SK-N-SH (cell line): ENCODE measurements at regions not wholly inside any gene's neighbourhood (a gene's known extent, or its start where the extent isn't known, plus 50 kb on each side); places are given as distances from the start of the nearest gene placed in this dataset.

ENCODE experiments used
- CTCF ChIP-seq: fragments of 200-600 bp; sonication (generic); IDR thresholded peaks from 2 replicates; pipeline ENCODE4 v1.6.1; 2017; ENCODE audit warnings: antibody characterized with exemption, mild to moderate bottlenecking, moderate library complexity
- EZH2phosphoT487 ChIP-seq: fragments of 200-600 bp; sonication (generic); IDR thresholded peaks from 2 replicates; pipeline ENCODE4 v1.6.1; 2017; ENCODE audit warnings: low read depth, mixed run types, mild to moderate bottlenecking, antibody characterized with exemption, moderate library complexity, borderline replicate concordance
- FOSL2 ChIP-seq: IDR thresholded peaks from 2 replicates; pipeline ENCODE4 v1.4.0; 2012; ENCODE audit warnings: low read depth, mild to moderate bottlenecking, moderate library complexity, borderline replicate concordance
- MEF2A ChIP-seq: IDR thresholded peaks from 2 replicates; pipeline ENCODE4 v1.4.0; 2012; ENCODE audit warnings: low read depth, borderline replicate concordance
- SIN3A ChIP-seq: IDR thresholded peaks from 2 replicates; pipeline ENCODE4 v1.6.1; 2012; ENCODE audit warnings: low read depth, mild to moderate bottlenecking, low read length, moderate library complexity, borderline replicate concordance
- TF ChIP-seq, protein P1 (sequence below): fragments of 150-350 bp; IDR thresholded peaks from 2 replicates; pipeline ENCODE4 v1.6.1; 2016; ENCODE audit warnings: mild to moderate bottlenecking, low read depth, low read length
- TF ChIP-seq, protein P2 (sequence below): fragments of 150-350 bp; IDR thresholded peaks from 2 replicates; pipeline ENCODE4 v1.6.1; 2017; ENCODE audit warnings: antibody characterized with exemption, low read length, low read depth, borderline replicate concordance
- TF ChIP-seq, protein P3 (sequence below): IDR thresholded peaks from 2 replicates; pipeline ENCODE4 v1.4.0; 2012; ENCODE audit warnings: low read depth

DNA sequence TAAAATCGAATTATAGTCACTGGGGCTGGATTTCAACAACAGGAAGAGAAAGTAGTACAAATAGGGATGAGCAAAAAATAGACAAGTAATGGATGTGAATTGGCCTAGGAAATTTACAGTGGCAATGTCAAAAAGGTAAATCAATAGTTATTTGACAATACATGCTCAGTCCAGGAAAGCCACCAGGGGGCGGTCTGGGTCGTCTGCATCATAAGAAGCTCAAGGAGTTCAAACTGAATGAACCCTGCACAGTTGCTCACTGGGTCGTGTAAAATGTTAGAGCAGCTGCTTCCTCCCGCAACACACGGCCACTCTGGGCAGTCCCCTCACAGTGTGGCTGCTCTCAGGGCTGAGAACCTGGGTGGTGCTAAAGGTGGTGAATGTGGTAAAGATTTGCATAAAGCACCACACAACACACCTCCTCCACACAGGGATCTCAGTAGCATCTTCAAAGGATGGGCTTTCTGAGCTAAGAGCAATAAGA, 85.9 kb downstream of the ZNF280B start:
- TF ChIP-seq CTCF = peak; percentile 88
- TF ChIP-seq, protein P1, sequence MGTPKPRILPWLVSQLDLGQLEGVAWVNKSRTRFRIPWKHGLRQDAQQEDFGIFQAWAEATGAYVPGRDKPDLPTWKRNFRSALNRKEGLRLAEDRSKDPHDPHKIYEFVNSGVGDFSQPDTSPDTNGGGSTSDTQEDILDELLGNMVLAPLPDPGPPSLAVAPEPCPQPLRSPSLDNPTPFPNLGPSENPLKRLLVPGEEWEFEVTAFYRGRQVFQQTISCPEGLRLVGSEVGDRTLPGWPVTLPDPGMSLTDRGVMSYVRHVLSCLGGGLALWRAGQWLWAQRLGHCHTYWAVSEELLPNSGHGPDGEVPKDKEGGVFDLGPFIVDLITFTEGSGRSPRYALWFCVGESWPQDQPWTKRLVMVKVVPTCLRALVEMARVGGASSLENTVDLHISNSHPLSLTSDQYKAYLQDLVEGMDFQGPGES = no peak
- no peak for TF ChIP-seq SIN3A
- TF ChIP-seq, protein P2, sequence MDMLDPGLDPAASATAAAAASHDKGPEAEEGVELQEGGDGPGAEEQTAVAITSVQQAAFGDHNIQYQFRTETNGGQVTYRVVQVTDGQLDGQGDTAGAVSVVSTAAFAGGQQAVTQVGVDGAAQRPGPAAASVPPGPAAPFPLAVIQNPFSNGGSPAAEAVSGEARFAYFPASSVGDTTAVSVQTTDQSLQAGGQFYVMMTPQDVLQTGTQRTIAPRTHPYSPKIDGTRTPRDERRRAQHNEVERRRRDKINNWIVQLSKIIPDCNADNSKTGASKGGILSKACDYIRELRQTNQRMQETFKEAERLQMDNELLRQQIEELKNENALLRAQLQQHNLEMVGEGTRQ = no peak
- TF ChIP-seq MEF2A = no peak
- TF ChIP-seq FOSL2 = no peak
- TF ChIP-seq EZH2phosphoT487 = no peak
- TF ChIP-seq, protein P3, sequence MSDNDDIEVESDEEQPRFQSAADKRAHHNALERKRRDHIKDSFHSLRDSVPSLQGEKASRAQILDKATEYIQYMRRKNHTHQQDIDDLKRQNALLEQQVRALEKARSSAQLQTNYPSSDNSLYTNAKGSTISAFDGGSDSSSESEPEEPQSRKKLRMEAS = no peak
